HepG2 (cell line): ENCODE measurements at regions not wholly inside any gene's neighbourhood (a gene's known extent, or its start where the extent isn't known, plus 50 kb on each side); places are given as distances from the start of the nearest gene placed in this dataset.

ENCODE experiments used
- PHB2 ChIP-seq: fragments of 450-650 bp; IDR thresholded peaks from 2 replicates; pipeline ENCODE4 v1.6.1; 2018; ENCODE audit not compliant: partially characterized antibody
- POLR2AphosphoS2 ChIP-seq: IDR thresholded peaks from 2 replicates; pipeline ENCODE4 v1.6.1; 2011; ENCODE audit warnings: low read depth, low read length, improper control_type of control experiment
- ZBTB1 ChIP-seq: sonication (generic); formaldehyde crosslinking; IDR thresholded peaks from 2 replicates; pipeline ENCODE4 v1.4.0; 2020; ENCODE audit warnings: missing genetic modification reagents, borderline replicate concordance
- ZNF10 ChIP-seq: sonication (generic); formaldehyde crosslinking; IDR thresholded peaks from 2 replicates; pipeline ENCODE4 v1.4.0; 2020; ENCODE audit warnings: mild to moderate bottlenecking, low read depth, missing genetic modification reagents, borderline replicate concordance
- ZNF431 ChIP-seq: sonication (generic); formaldehyde crosslinking; IDR thresholded peaks from 2 replicates; pipeline ENCODE4 v1.9.0; 2022; ENCODE audit warnings: missing genetic modification reagents, low read depth, mild to moderate bottlenecking, borderline replicate concordance

- no peak for TF ChIP-seq ZNF431
- no peak for TF ChIP-seq POLR2AphosphoS2
- no peak for TF ChIP-seq ZBTB1 (CRISPR knock-in tag)
- no peak for TF ChIP-seq ZNF10
- TF ChIP-seq PHB2: no peak
Measured at GRCh38 chr10:35903021-35903420, 260.9 kb upstream of the FZD8 start.
